Mucosa of stomach (tissue), 1 donor: ENCODE measurements at regions not wholly inside any gene's neighbourhood (a gene's known extent, or its start where the extent isn't known, plus 50 kb on each side); places are given as distances from the start of the nearest gene placed in this dataset.
"Not testable (repeated sequence)": the region's sequence is repeated elsewhere in the genome, so short reads cannot be mapped to it uniquely, and the experiment has no call there.

Source experiments
- H3K27me3 ChIP-seq: one replicate; pipeline ENCODE4 v1.7.0; 2013; ENCODE audit warnings: mild to moderate bottlenecking, low read length; ENCODE audit not compliant: control insufficient read depth, insufficient read depth
- H3K36me3 ChIP-seq: one replicate; pipeline ENCODE4 v1.7.0; 2013; ENCODE audit warnings: low read length; ENCODE audit not compliant: control insufficient read depth, insufficient read depth
- H3K4me1 ChIP-seq: one replicate; pipeline ENCODE4 v1.7.0; 2013; ENCODE audit warnings: mild to moderate bottlenecking, low read length; ENCODE audit not compliant: control insufficient read depth, insufficient read depth
- H3K4me3 ChIP-seq: one replicate; pipeline ENCODE4 v1.7.0; 2013; ENCODE audit warnings: low read length
- H3K9ac ChIP-seq: one replicate; pipeline ENCODE4 v1.7.0; 2013; ENCODE audit warnings: mild to moderate bottlenecking, low read length, moderate library complexity
- H3K9me3 ChIP-seq: one replicate; pipeline ENCODE4 v1.7.0; 2013; ENCODE audit warnings: mild to moderate bottlenecking, low read length, moderate library complexity; ENCODE audit not compliant: control insufficient read depth
- donor health status: Pancreatic carcinoma.

DNA sequence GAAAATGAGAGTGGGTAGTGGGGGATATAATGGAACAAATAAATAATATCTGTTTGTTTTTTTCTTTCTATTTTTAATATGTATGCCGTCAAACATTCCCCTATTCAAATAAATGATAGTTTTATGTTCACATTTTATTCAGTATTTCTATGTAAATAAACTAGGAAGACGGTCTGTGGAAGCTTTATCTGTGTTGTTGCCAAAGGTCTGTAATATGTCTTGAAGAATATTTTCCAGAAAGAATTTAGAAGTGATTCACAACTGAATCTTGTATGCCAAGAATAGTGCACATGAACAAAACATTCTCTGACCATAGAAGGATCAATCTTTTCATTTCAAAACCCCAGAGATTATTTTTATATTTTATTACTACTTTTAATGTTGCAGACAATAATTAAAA, 683.1 kb upstream of the DEFB115 start:
- not testable (repeated sequence) for H3K9ac ChIP-seq, H3K9me3 ChIP-seq, H3K4me3 ChIP-seq, H3K4me1 ChIP-seq, H3K27me3 ChIP-seq, H3K36me3 ChIP-seq

DNA sequence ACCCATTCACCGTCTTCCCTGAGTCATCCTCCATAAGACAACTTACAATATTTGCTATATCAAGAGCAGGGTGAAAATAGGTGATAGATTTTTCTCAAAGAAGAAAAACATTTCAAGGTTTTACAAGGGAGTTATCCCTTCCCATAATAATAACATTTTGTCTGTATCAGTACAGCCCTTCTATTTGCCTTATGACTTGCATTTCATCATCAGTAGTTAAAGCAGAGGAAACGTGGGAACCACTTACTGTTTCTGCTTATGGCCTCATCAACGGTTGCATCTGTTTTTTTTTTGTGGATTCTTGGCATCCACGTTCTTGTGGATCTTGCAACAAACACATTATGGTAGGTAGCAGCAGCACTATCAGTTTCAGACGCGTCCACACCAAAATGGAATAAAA, 678.4 kb upstream of the DEFB115 start:
- not testable (repeated sequence) for H3K9me3 ChIP-seq, H3K4me3 ChIP-seq, H3K9ac ChIP-seq, H3K27me3 ChIP-seq, H3K36me3 ChIP-seq, H3K4me1 ChIP-seq

DNA sequence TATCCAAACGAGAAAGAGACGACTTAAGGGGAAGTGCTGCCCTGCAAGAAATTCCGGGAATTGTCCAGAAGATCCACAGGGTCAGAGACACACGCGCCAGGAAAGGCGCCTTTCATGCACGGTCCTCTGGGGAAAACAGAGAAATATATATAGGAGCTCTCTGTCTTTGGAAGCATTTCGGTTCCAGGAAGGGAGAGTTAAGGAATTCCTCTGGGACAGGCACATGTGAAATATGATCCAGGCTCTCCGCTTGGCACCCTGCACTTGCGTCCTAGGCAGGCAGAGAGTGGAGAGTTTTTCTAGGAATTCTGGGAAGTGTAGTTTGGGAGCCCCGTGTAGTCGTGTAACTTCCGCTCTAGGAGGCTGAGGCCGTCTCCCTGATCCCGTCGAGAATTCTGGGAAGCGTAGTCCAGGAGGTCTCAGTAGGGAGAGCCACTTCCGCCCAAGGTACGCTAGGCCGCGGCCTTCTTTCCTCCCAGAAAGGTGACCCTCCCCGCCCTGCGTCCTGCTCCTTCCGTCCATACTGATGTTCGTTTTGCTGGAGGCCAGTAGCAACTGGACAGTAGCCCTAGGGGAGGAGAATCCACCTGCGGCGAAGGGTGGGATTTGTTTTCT, 677.5 kb upstream of the DEFB115 start:
- peak overlapping the region; percentile 41 for H3K9ac ChIP-seq
- not testable (repeated sequence) for H3K27me3 ChIP-seq, H3K36me3 ChIP-seq

DNA sequence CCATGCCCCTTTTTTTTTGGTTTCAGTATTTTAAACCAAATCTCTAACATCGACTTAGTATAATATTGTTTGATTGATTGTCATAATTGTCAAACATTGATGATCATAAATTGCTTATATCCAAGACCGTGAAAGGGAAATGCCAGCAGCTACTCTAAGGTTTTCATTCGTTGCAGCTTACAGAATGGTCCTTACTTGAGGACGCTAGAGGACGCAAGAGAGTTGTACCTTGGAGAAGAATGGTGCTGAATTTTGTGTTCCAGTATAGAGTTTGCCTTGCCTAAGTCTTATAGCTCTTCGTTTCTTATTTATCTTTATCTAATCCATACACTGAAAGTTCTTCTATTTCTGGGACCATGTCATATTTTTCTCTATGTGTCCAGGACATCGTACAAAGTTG, 675.6 kb upstream of the DEFB115 start:
- not testable (repeated sequence) for H3K4me3 ChIP-seq, H3K27me3 ChIP-seq, H3K9me3 ChIP-seq, H3K4me1 ChIP-seq, H3K36me3 ChIP-seq, H3K9ac ChIP-seq

More for the DNA sequence above, 677.5 kb upstream of the DEFB115 start:
- peak overlapping the region; percentile 32 for H3K4me3 ChIP-seq
- H3K9me3 ChIP-seq, H3K4me1 ChIP-seq: not testable (repeated sequence)

DNA sequence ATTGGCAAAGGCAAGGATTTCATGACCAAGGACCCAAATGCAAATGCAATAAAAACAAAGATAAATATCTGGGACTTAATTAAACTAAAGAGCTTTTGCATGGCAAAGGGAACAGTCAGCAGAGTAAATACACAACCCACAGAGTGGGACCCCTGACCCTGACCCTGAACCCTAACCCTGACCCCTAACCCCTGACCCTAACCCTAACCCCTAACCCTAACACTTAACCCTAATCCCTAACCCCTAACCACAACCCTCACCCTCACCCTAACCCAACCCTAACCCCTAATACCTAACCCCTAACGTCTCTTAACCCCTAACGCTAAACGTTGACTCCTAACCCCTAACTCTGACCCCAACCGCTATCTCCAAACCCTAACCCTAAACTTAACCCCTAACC, 673.1 kb upstream of the DEFB115 start:
- H3K4me1 ChIP-seq, H3K36me3 ChIP-seq, H3K9ac ChIP-seq, H3K27me3 ChIP-seq, H3K9me3 ChIP-seq, H3K4me3 ChIP-seq: not testable (repeated sequence)

DNA sequence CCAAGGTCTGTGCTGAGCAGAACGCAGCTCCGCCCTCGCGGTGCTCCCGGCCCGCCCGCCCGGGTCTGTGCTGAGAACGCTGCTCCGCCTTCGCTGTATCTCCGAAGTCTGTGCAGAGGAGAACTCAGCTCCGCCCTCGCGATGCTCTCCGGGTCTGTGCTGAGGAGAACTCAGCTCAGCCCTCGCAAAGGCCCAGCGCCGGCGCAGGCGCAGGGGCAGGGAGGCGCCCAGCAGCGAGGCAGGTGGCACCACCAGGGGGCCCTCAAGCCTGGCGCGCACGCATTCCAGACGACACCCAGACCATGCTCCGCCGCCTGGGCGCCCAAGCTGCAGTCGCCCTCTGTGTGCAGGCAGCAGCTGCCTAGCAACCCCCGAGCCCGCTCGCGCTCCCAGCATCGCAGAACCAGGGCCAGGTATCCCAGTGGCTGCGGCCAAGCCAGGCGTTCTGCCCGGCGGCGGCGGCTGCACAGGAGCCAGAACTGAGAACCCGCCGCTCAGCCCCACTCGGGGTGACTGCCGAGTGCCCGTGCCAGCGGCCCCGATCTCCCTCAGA, 672.1 kb upstream of the DEFB115 start:
- H3K27me3 ChIP-seq, H3K36me3 ChIP-seq, H3K9ac ChIP-seq, H3K9me3 ChIP-seq, H3K4me1 ChIP-seq, H3K4me3 ChIP-seq: not testable (repeated sequence)

DNA sequence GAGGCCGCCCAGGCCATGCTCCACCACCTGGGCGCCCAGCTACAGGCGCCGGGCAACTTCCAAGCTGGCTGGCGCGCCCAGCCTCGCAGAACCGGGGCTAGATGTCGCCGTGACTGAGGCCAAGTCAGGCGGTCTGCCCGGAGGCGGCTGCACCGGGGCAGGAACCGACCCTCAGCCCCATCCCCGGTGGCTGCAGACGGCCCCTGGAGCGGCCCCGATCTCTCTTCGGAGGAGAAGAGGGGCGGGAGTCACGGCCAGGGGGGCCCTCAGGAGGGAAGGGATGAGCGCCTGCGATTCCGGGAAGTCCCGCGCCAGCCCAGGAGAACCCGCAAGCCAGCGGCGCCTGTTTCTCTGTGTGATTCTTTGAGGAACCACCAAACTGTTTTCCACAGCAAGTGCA, 671.3 kb upstream of the DEFB115 start:
- H3K9me3 ChIP-seq, H3K4me1 ChIP-seq, H3K4me3 ChIP-seq, H3K27me3 ChIP-seq, H3K36me3 ChIP-seq, H3K9ac ChIP-seq: not testable (repeated sequence)

DNA sequence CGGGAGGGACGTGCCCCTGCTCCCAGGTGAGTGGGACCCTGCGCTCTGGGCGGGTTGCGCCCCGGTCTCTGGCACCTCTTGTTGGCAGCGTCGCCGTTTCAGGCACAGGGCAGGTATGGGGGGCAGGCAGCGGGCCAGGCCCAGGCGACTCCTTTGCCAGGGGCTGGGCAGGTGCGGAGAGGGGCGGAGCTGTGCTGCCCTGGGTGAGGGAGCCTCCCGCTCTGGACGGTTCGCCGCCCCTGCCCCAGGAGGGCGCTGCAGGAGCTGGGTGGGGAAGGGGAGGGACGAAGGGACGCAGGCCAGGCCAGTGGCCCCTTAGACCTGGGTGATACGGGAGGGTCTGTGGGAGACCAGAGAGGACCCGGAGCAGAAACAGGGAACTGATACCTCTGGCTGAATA, 663.9 kb upstream of the DEFB115 start:
- no peak overlapping the region for H3K4me3 ChIP-seq
- no peaks in the 10 kb centered on the region for H3K4me1 ChIP-seq
- H3K9ac ChIP-seq, result no peak overlapping the region
- H3K36me3 ChIP-seq, result no peaks in the 10 kb centered on the region
- no peaks in the 10 kb centered on the region for H3K27me3 ChIP-seq
- H3K9me3 ChIP-seq, result no peaks in the 10 kb centered on the region

DNA sequence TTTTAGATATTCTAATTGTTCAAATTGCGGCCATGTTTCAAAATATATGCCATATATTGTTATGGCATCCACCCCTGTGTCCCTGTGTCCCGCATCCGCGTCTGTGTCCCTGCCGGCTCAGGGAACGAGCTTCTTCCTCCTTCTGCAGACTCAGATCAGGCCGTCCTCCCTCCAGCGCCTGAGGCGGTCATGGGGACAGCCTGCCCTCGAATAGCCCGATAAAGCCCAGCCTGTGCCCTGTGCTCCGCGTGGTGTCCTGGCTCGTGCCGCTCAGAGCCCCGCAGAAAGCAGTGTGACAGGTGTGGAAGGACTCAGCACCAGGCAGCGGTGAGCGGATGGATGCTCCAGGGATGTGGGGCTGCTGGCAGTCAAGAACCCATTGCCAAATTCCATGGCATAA, 663.4 kb upstream of the DEFB115 start:
- no peaks in the 10 kb centered on the region for H3K4me1 ChIP-seq
- peaks cover 2% of the 10 kb centered on the region for H3K27me3 ChIP-seq
- H3K9ac ChIP-seq, result no peak overlapping the region
- H3K4me3 ChIP-seq, result no peak overlapping the region
- H3K9me3 ChIP-seq, result no peaks in the 10 kb centered on the region
- H3K36me3 ChIP-seq, result no peaks in the 10 kb centered on the region

DNA sequence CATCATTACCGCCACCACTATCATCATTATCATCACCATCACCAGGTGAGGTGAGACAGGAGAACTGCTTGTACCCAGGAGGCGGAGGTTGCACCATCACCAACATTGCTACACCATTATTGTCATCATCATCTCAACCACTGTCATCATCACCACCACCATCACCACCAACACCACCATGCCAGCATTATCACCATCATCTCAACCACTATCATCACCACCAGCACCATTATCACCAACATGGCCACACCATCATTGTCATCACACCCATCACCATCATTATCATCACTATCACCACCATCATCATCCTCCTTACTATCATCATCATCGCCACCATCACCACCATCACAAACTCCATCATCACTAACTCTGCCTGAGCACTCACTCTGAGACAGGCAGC, 661.8 kb upstream of the DEFB115 start:
- Histone ChIP-seq H3K36me3 (no peaks in the 10 kb centered on the region), H3K9ac (no peak overlapping the region), H3K4me1 (no peaks in the 10 kb centered on the region), H3K27me3 (peaks cover 2% of the 10 kb centered on the region), H3K9me3 (no peaks in the 10 kb centered on the region), H3K4me3 (no peak overlapping the region)

DNA sequence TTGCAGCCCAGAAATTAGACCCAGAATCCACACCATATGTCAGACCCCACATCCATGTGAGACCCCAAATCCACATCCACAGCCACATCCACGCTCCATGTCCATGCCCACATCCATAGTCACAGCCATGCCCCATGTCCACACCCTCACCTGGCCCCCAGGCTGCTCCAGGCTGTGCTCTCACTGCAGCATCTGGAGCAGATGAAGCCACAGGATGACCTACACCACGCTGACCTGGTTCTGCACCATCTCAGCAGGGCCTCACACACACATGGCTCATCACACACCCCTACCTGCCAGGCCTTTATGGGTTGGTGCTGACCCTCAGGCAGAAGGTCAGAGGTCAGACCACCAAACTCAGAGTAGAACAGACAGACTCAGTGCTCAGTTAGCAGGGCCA, 660.0 kb upstream of the DEFB115 start:
- not testable (repeated sequence) for H3K36me3 ChIP-seq, H3K9ac ChIP-seq, H3K27me3 ChIP-seq, H3K9me3 ChIP-seq, H3K4me3 ChIP-seq, H3K4me1 ChIP-seq

DNA sequence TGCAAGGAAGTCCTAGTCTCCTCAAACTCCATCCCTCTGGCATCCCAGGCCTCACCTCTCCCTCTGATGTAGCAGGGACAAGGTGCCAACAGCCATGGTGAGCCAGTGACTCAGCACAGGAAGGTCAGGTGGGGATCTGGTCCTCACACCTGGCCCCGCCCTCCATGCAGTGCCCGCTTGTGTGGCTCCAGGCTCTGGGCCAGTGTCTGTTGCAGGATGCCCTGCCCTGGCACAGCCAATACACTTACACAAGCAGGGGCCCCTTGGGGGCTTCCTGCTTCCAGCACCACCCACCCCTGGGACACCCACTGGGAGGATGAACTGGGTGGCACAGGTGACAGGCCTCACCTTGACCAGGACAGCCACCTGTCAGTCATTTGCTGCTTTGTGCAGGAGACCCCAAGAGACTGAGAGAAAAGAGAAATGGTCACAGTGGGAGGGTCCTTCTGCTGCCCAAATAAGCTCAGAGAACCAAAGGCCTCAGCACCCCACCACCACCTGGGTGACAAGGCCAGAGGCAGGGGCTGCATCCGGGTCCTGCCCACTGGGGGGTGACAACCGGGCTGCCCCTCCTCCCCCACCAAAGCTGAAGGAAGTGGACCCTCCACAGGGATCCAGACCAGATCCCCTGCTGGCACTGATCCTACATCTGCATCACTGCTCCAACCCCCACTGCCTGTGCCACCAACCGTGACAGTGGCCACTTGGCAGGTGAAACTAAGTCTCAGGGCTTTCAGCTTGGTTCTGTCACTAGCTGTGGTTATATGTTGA, 658.8 kb upstream of the DEFB115 start:
- Histone ChIP-seq H3K9me3 (no peaks in the 10 kb centered on the region), H3K4me1 (no peaks in the 10 kb centered on the region), H3K27me3 (peaks cover 2% of the 10 kb centered on the region), H3K36me3 (no peaks in the 10 kb centered on the region), H3K4me3 (no peak overlapping the region), H3K9ac (no peak overlapping the region)
